ENCODE measurements at regions not wholly inside any gene's neighbourhood (a gene's known extent, or its start where the extent isn't known, plus 50 kb on each side); places are given as distances from the start of the nearest gene placed in this dataset.
"Not testable (repeated sequence)": the region's sequence is repeated elsewhere in the genome, so short reads cannot be mapped to it uniquely, and the experiment has no call there.

GRCh38 chr18:21928925-21929324 lies 188.3 kb downstream of the MIB1 start:
- no peak for DNase-seq (ENCODE audit: low spot score)

DNA sequence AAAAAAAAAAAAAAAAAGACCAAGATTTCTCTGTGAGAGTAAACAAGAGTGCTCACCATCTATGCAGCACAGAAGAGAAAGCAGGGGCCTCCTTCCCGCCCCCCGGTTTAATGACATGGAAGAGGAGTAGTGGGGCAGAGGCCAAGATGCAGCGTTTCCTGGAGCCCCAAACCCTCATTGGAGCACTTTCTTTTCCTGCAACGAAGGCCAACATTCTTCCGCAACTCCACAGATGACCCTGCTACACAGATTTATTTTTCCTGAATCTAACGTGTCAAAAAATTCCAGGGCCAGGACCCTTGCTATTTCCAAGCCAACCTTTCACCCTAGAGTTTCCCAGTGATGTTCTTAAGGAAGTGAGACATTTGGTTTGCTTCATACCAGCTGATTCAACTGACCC lies 189.6 kb downstream of the MIB1 start:
- no peak for DNase-seq (ENCODE audit: low spot score)

- DNase-seq (ENCODE audit: low spot score): no peak
Observed at GRCh38 chr18:21933931-21934765, 193.6 kb downstream of the MIB1 start.

DNA sequence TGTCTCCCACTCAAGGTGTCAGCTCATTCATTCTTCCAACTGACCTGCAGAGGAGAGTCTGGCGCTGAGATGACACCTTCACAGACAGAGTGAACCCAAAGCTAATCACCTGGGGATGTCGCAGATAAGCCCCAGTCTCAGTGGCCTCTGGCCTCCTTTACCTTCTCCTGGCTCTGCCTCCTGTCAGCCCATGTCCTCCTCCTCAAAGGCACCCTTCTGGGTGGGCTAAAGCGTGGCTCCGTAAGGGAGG lies 194.1 kb downstream of the MIB1 start:
- DNase-seq (ENCODE audit: low spot score): no peak

DNA sequence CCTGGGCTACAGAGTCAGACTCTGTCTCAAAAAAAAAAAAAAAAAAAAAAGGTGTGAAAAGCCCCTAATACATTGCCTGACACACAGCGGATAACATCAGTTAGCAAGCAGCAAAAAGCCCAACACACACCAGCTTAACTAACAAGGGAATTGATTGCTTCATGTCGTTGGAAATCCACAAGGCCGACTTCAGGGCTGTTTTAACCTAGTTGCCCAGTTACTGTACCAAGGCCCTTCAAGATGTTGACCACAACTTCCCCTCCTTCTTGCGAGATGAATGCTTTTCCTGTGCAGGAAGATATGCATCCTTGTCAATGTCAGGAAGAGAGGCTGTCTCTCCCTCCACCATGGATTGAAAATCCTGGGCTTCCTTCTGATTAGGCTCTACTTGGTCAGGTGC lies 202.9 kb downstream of the MIB1 start:
- no peak for DNase-seq (ENCODE audit: low spot score)

DNA sequence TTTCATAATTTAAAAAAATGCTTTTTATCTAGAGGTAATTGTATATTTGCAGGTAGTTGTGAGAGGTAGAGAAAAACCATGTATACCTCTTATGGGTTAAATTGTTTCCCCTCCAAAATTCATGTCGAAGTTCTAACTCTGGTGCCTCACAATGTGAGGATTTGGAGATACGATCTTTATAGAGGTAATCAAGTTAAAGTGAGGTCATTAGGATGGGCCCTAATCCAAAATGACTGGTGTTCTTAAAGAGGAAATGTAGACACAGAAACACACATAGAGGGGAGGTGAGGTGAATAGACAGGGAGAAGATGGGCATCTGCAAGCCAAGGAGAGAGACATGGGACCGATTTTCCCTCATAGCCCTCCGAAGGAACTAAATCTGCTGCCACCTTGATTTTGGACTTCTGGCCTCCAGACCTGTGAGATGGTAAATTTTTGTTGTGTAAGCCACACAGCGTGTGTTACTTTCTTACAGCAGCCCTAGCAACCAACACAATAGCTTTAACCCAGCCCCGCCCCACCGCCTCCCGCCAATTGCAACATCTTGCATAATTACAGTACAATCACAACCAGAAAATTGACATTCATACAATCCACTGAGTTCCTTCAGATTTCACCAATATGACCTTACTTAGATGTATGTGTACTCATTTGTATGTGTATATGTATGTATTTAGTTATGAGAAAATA lies 208.9 kb downstream of the MIB1 start:
- DNase-seq (ENCODE audit: low spot score): no peak

DNA sequence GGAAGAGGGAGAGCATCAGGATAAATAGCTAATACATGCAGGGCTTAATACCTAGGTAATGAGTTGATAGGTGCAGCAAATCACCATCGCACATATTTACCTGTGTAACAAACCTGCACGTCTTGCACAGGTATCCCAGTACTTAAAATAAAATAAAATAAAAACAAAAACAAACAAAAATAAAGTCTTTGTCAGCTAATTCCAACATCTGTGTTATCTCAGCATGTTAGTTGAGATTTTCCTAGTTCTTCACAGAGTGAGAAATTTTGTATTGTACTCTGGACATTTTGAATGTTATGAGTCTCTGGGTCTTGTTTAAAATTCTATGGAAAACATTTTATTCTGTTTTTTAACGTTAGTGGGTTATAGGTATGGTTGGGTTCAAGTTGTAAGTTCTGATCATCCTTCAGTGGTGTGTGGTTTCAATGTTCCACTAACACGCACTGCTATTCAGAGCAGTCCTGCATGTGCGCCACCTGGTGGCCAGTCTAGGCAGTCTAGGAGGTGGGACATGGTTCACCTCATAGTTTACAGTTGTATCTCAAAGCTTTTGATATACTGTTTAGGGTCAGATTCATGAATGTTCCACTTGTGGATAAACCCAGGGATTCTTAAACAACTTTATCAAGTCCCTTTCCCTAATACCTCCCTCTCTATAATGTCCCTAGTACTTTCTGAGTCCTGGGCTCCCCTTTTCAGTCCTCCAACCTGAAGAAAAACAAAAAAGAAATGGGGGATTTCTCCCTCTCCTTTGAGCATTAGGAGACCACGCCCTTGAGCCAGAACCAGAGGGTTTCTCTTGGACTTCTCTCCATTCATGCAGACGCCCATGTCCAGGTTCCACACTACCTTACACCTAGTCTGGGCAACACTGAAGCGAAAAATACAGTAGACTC lies 213.4 kb upstream of the GATA6 start:
- DNase-seq (ENCODE audit: low spot score): peak; percentile 73

DNA sequence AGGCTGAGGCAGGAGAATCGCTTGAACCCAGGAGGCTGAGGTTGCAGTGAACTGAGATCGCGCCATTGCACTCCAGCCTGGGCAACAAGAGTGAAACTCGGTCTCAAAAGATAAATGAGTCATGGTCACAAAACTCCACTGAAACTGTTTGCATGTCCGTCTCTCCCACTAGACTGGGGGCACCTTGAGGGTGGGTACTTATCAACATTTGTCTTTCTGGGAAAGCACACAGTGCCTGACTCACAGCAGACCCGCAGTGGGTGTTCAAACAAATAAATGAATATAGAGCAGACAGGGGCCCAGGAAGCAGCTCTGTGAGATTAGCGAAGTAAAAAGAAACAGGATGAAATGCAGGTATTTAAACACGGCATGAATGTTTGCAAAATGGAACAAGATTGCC lies 211.1 kb upstream of the GATA6 start:
- no peak for DNase-seq (ENCODE audit: low spot score)

GRCh38 chr18:21958707-21959450 lies 210.5 kb upstream of the GATA6 start:
- no peak for DNase-seq (ENCODE audit: low spot score)

DNA sequence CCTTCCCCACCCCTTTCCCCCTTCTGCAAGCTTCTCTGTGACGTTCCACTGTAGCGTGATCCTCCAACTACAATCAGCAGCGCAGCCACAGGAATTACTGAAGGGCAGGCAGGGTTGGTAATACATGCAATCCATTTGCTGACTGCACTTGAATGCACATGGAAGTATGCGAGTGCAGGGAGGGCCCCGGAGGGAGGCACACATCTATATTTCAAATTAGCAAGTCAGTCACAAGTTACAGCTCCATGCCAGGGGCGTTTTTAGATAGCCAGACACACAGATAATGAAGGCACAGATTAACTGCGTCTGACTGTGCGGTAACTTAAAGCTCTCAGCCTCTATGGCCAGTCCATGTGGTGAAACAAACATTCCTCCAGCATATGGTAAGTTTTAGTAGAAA lies 209.2 kb upstream of the GATA6 start:
- no peak for DNase-seq (ENCODE audit: low spot score)

- no peak for DNase-seq (ENCODE audit: low spot score)
Observed at GRCh38 chr18:21963336-21963735, 206.1 kb upstream of the GATA6 start.

- DNase-seq (ENCODE audit: low spot score): no peak
Observed at GRCh38 chr18:21968338-21968737, 201.1 kb upstream of the GATA6 start.

- no peak for DNase-seq (ENCODE audit: low spot score)
Observed at GRCh38 chr18:21972281-21972680, 197.1 kb upstream of the GATA6 start.

- DNase-seq (ENCODE audit: low spot score): not testable (repeated sequence)
Observed at GRCh38 chr18:21975954-21976353, 193.4 kb upstream of the GATA6 start.

GRCh38 chr18:21978546-21979170 lies 190.7 kb upstream of the GATA6 start:
- no peak for DNase-seq (ENCODE audit: low spot score)

GRCh38 chr18:21979171-21979560 lies 190.2 kb upstream of the GATA6 start:
- DNase-seq (ENCODE audit: low spot score): no peak

GRCh38 chr18:21979759-21980158 lies 189.6 kb upstream of the GATA6 start:
- DNase-seq (ENCODE audit: low spot score): no peak

DNA sequence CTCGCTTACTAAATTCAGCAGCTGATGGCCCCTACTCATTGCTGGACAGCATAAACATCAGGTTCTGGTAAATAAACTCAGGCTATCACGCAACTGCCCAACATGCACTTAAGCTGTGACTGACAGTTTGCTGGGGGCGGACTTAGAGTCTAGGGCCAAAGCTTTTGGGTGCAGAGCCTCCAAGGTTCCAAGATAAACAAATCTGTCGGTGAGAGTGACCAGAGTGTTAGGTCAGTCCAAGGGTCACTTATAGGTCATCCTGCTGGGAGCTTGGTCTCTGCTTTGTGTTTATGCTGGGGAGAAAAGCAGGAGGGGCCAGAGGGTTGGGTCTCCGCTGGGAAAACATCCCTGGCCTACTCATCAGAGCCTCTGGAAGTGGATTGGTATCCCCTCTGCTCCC lies 188.6 kb upstream of the GATA6 start:
- DNase-seq (ENCODE audit: low spot score): no peak

DNA sequence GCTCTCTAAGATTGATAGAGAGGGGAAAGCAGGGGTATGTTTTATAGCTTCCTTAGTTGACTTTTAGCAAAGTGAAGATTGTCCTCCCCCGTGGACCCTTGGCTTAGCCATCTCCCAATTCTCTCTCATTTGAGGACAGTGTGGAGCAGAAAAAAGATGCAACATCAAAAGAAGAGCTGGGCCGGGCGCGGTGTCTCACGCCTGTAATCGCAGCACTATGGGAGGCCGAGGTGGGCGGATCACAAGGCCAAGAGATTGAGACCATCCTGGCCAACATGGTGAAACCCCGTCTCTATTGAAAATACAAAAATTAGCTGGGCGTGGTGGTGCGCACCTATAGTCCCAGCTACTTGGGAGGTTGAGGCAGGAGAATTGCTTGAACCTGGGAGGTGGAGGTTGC lies 187.9 kb upstream of the GATA6 start:
- not testable (repeated sequence) for DNase-seq (ENCODE audit: low spot score)

- no peak for DNase-seq (ENCODE audit: low spot score)
Observed at GRCh38 chr18:21991081-21991534, 178.3 kb upstream of the GATA6 start.

DNA sequence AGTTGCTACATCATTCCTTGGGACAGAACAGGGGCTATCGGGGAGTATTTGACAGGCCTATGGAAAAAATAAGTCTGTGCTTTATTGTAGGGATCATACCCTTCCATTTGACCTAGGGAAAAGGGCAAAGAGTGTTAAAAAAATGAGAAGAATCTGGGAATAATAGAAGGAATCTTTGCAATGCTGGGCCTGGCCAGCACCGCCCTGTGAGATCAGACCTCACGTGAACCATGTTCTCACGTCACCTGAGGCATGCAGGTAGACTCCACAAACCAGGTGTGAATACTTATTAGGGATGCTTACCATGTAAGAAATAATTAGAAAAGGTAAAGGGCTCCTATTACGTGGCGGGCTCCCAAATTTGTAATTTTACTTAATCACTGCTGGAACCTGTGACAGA lies 177.5 kb upstream of the GATA6 start:
- no peak for DNase-seq (ENCODE audit: low spot score)
